ENCODE measurements at regions not wholly inside any gene's neighbourhood (a gene's known extent, or its start where the extent isn't known, plus 50 kb on each side); places are given as distances from the start of the nearest gene placed in this dataset.

DNA sequence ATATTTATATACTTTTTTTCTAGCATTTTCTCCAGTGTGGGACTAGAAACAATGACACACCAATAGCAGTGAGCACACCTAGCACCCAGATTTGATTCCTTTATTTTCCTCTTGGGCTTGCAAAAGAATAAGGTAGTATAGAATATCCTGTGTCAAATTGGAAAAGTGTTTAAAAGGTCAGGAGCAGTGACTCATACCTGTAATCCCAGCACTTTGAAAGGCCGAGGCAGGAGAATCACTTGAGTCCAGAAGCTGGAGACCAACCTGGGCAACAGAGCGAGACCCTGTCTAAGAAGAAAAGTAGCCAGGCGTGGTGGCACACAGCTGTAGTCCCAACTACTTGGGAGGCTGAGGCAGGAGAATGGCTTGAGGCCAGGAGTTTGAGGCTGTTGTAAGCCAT is 53.8 kb upstream of the SGPP1 start:
- Histone ChIP-seq H3K4me2 (ENCODE audit: insufficient read depth in 1 of 2, low read depth in 2 of 2, low read length in 2 of 2) (no peak overlapping the region), H2BK20ac (ENCODE audit: low read length) (no peak overlapping the region), H4K8ac (ENCODE audit: extremely low read depth, insufficient read depth, low read length) (no peak overlapping the region), H3K23ac (ENCODE audit: insufficient read length) (no peak overlapping the region), H2AK5ac (ENCODE audit: low read depth, low read length) (no peak overlapping the region), H3K27ac (ENCODE audit: low read depth, low read length) (no peak overlapping the region), H4K91ac (replicated peaks; ENCODE audit: insufficient read length, low read length) (no peak overlapping the region), H3K14ac (ENCODE audit: insufficient read length) (no peak overlapping the region), H3K9ac (replicated peaks in 1 of 4; ENCODE audit: extremely low read depth in 1 of 4, low read depth in 3 of 4, low read length in 3 of 4) (no peak overlapping the region), H4K20me1 (replicated peaks in 1 of 2; ENCODE audit: control insufficient read depth in 1 of 2, insufficient read depth in 2 of 2, low read length in 2 of 2) (no peaks in the 10 kb centered on the region), H3K18ac (ENCODE audit: extremely low read depth, low read length) (no peak overlapping the region), H2BK5ac (ENCODE audit: low read depth, low read length) (no peak overlapping the region), H2BK12ac (ENCODE audit: low read depth, low read length) (no peak overlapping the region), H3K79me1 (ENCODE audit: low read depth, low read length) (no peaks in the 10 kb centered on the region), H3K4ac (replicated peaks; ENCODE audit: insufficient read length, low read depth, low read length) (no peak overlapping the region), H3K79me2 (ENCODE audit: control insufficient read depth in 1 of 2, insufficient read depth in 2 of 2, low read length in 2 of 2) (no peaks in the 10 kb centered on the region), H3K4me1 (replicated peaks in 1 of 4; ENCODE audit: control insufficient read depth in 3 of 4, insufficient read depth in 4 of 4, low read length in 3 of 4) (no peaks in the 10 kb centered on the region), H3K56ac (replicated peaks; ENCODE audit: insufficient read length, low read depth, low read length) (no peak overlapping the region), H3K36me3 (ENCODE audit: control insufficient read depth in 2 of 4, insufficient read depth in 4 of 4, low read length in 3 of 4) (no peaks in the 10 kb centered on the region), H3K23me2 (ENCODE audit: low read depth, low read length) (no peaks in the 10 kb centered on the region), H2BK15ac (ENCODE audit: low read length) (no peak overlapping the region), H3K27me3 (replicated peaks in 1 of 4; ENCODE audit: control insufficient read depth in 3 of 4, extremely low read depth in 1 of 4, insufficient read depth in 3 of 4, low read length in 3 of 4) (no peaks in the 10 kb centered on the region), H4K5ac (ENCODE audit: insufficient read length, low read depth, low read length) (no peak overlapping the region), H3K9me3 (ENCODE audit: insufficient read depth in 2 of 2, low read depth in 1 of 2, low read length in 1 of 2) (no peaks in the 10 kb centered on the region), H3K4me3 (ENCODE audit: extremely low read depth in 1 of 4, insufficient read depth in 2 of 4, low read depth in 3 of 4, low read length in 4 of 4) (no peak overlapping the region), H2AFZ (ENCODE audit: low read length) (no peak overlapping the region), H2BK120ac (replicated peaks; ENCODE audit: low read depth, low read length) (no peak overlapping the region)
- no peak for DNase-seq (ENCODE audit: low read depth in 1 of 2, low spot score in 2 of 2)
- ChIA-PET POLR2A (ENCODE audit: partially characterized antibody) (no interaction called here), CTCF (ENCODE audit: partially characterized antibody) (no interaction called here)
- FAIRE-seq, result no peak
- 92% methylated on average over 3 of the region's 3 CpGs; no CpG with 5 or more reads in 1 of the 2 experiments for WGBS, 2 experiments (ENCODE audit: extremely low coverage in 1 of 2, insufficient coverage in 1 of 2, insufficient read length in 1 of 2, insufficient replicate concordance in 2 of 2, low coverage in 1 of 2, low lambda C conversion rate in 2 of 2, missing lambda C conversion rate in 1 of 2)
- TF ChIP-seq, protein P1, sequence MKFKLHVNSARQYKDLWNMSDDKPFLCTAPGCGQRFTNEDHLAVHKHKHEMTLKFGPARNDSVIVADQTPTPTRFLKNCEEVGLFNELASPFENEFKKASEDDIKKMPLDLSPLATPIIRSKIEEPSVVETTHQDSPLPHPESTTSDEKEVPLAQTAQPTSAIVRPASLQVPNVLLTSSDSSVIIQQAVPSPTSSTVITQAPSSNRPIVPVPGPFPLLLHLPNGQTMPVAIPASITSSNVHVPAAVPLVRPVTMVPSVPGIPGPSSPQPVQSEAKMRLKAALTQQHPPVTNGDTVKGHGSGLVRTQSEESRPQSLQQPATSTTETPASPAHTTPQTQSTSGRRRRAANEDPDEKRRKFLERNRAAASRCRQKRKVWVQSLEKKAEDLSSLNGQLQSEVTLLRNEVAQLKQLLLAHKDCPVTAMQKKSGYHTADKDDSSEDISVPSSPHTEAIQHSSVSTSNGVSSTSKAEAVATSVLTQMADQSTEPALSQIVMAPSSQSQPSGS (IDR thresholded peaks at IDR 0.05; ENCODE audit: low read length), result no peak
- TF ChIP-seq JUN (IDR thresholded peaks at IDR 0.05; ENCODE audit: low read depth, low read length) (no peak), SP4 (IDR thresholded peaks at IDR 0.05; ENCODE audit: low read length) (no peak), SAP30 (IDR thresholded peaks at IDR 0.05; ENCODE audit: insufficient read depth, insufficient replicate concordance, low read length) (no peak), POLR2A (IDR thresholded peaks at IDR 0.05; ENCODE audit: control extremely low read depth in 1 of 2, low read depth in 2 of 2, low read length in 2 of 2) (no peak), RFX5 (IDR thresholded peaks at IDR 0.05; ENCODE audit: borderline replicate concordance, low read depth, low read length) (no peak), HDAC6 (IDR thresholded peaks at IDR 0.05; ENCODE audit: low read depth, low read length) (no peak), SP2 (IDR thresholded peaks at IDR 0.05; ENCODE audit: low read length) (no peak), HDAC2 (IDR thresholded peaks at IDR 0.05; ENCODE audit: borderline replicate concordance in 1 of 2, low read depth in 2 of 2, low read length in 2 of 2) (no peak), GABPA (IDR thresholded peaks at IDR 0.05; ENCODE audit: borderline replicate concordance, insufficient read depth, low read length) (no peak), EGR1 (IDR thresholded peaks at IDR 0.05; ENCODE audit: borderline replicate concordance, low read depth, low read length) (no peak)
- TF ChIP-seq, protein P2, sequence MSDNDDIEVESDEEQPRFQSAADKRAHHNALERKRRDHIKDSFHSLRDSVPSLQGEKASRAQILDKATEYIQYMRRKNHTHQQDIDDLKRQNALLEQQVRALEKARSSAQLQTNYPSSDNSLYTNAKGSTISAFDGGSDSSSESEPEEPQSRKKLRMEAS (IDR thresholded peaks at IDR 0.05), result no peak
- TF ChIP-seq, protein P3, sequence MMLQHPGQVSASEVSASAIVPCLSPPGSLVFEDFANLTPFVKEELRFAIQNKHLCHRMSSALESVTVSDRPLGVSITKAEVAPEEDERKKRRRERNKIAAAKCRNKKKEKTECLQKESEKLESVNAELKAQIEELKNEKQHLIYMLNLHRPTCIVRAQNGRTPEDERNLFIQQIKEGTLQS (IDR thresholded peaks at IDR 0.05; ENCODE audit: insufficient read depth, low read depth, low read length), result no peak

Data from H1 (cell line).